ENCODE measurements at regions not wholly inside any gene's neighbourhood (a gene's known extent, or its start where the extent isn't known, plus 50 kb on each side); places are given as distances from the start of the nearest gene placed in this dataset.

- Mint-ChIP-seq H3K4me1 (peaks cover 8% of the 10 kb centered on the region), H3K4me3 (no peak overlapping the region), H3K27me3 (no peaks in the 10 kb centered on the region), H3K27ac (no peak overlapping the region), H3K36me3 (ENCODE audit: low read depth) (peaks cover 86% of the 10 kb centered on the region), H3K9me3 (no peaks in the 10 kb centered on the region)
- intact Hi-C loops (cut with micrococcal nuclease) = loop anchor here (5.0 kb wide), 1 partner anchor 71 kb away; no protein-coding TSS in a partner anchor
- no peak for TF ChIP-seq CTCF (IDR thresholded peaks at IDR 0.05)
- ATAC-seq (ENCODE audit: low read depth) (no peak), DNase-seq (no peak)
- CTCF ChIA-PET = no interaction called here
- POLR2A ChIA-PET = interaction anchor here (0.7 to 2.0 kb wide), 2 partner anchors 14 to 79 kb away, joined by 7 to 8 read pairs; no protein-coding TSS in a partner anchor
Observed at GRCh38 chr22:40123387-40123786, 54.3 kb upstream of the TNRC6B start.
